Endometrial microvascular endothelial cells (primary cell): ENCODE measurements at regions not wholly inside any gene's neighbourhood (a gene's known extent, or its start where the extent isn't known, plus 50 kb on each side); places are given as distances from the start of the nearest gene placed in this dataset.

Experiments used
- in situ Hi-C: cut with HindIII; loops from 2 replicates; pipeline ENCODE4 v1.10.0; 2017; ENCODE audit warnings: low sequenced_read_pairs, low pct_unique_long_range_greater_than_20kb; ENCODE audit errors: inconsistent ontology term

DNA sequence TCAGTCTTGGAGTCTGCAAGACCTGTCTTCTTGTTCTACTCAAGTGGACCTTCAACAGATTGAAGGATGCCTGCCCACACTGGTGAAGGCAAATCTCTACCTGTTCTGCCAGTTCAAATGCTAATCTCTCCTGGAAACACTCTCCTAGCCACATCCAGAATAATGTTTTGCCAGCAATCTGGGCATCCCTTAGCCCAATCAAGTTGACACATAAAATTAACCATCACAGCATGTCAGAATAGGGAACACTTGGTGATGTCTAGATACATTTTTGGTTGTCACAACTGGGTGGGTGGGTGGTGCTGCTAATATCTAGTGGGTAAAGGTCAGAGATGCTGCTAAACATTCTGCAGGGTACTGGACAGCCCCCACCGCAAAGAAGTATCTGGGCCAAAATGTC is 744.9 kb upstream of the SOX9 start:
- in situ Hi-C loops, result no loop called here

DNA sequence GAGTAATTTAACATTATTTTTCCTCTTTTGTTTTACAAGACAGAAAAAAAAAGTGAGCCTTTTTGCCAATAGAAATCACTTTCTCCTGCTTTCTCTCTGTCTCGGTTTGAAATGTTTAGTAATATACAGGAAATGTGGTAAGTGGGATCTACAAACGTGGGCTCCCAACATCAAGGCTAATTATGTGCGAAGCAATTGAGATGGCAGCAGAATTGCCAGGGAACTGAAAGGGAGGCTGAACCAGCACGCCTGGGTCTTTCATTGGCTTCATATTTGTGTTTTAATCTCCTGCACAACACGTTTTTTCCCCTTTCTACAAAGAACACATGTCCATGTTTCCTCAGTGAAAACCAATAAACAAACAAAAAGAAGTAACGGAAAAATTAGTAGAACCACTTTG is 743.9 kb upstream of the SOX9 start:
- in situ Hi-C loops, result no loop called here

DNA sequence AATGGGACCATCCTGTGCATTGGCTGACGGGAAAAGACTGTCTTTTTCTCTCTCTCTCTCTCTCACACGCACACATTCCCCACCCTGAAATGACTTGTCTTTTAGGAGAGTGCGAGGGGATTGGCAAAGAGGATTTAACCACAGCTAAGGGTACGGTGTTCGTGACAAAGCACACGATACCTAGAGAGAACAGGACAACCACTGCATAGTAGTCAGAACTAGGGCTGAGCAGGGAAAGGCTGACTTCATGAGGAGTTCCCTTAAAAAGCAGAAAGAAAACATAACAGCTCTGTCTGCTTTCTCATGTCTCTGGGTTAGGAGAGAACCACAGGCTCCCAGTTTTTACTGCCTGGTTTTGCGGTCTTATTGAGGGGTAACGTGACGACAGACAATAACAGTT is 742.8 kb upstream of the SOX9 start:
- in situ Hi-C loops, result no loop called here

DNA sequence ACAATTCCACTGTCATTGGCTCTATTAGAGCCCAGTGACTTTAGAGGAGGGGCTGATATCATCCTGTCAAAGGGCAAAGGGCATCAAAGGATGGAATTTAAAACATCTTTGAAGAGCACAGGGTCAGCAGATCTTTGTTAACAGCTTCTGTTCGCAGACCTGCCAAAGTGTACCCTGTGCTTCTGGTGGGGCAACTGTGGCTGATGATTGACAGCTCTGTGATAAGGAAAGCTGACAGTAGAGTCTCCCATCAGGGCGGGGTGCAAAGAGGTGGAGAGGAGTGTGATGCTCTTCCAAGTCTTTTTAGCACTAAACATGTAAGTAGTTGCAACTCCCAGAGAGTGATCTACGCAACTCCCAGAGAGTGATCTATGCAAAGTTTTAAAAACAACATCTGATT is 742.1 kb upstream of the SOX9 start:
- in situ Hi-C loops, result no loop called here

DNA sequence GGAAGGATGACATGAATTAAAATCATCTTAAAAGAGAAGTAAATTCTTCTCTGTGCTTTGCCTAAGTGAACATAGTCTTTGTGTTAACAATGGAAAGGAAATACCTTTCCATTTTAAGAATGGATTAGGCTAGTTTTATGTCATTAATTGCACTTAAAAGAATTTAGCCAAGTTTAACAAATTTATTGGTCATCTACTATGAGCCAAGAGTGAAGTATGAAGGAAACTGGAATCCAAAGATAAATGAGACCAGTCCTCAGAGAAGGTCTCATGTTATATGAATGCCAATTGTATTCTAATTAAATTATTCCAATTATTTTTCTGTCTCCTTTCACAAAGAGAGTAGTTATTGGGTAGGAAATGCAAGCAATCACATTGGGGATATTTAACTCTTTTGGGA is 741.3 kb upstream of the SOX9 start:
- in situ Hi-C loops, result no loop called here

DNA sequence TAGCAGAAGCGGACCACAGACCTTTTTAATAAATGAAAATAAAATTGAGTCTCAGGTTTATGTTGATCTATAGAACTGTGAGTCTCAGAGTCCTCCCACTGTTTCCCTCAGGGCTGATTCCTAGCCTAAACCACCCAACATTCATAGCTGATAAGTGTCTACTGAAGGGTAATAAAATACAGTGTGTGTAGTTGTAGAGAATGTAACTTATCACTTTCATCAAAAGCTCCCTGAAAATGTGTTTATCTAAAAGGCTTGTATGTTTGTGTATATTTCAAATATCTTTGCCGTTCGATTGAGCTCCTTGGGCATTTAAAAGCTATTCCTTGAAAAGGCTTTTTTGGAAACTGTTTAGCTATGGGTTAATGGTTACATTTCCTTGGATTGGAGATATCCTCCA is 740.3 kb upstream of the SOX9 start:
- in situ Hi-C loops, result no loop called here

DNA sequence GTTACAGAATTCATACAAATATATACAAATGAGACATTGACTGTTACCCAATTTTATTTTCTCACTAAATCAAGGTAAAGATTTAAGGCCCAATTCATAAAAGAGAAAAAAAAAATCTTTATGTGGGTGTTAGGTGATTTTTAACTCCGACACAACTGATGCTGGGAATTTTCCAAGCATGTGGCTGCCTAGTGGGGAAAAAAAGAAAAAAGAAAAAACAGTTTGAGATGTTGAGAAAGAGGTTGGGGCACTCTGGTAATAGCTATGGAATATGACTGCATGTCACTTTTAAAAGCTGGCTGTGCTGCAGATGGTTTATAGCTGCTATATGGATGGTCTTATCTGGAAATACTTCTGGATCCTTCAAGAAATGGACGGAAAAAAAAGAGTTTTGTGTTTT is 739.9 kb upstream of the SOX9 start:
- in situ Hi-C loops, result no loop called here

DNA sequence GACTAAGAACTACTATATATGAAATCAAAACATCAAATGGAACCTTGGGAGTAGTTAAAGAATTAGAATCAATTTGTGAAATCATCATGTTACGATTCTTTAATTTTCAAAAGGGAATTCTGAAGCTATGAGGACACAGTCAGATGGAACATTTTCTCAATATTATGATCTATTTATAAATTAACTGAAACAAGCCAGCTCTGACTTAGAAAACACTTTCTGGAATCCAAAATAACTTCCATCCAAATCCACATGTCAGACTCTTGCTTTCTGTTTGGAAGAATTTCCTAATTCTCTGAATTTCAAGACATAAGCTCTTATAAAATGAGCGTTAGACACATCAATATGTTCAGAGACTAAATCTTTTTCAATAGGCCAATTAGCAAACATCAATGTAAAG is 737.7 kb upstream of the SOX9 start:
- in situ Hi-C loops, result no loop called here

DNA sequence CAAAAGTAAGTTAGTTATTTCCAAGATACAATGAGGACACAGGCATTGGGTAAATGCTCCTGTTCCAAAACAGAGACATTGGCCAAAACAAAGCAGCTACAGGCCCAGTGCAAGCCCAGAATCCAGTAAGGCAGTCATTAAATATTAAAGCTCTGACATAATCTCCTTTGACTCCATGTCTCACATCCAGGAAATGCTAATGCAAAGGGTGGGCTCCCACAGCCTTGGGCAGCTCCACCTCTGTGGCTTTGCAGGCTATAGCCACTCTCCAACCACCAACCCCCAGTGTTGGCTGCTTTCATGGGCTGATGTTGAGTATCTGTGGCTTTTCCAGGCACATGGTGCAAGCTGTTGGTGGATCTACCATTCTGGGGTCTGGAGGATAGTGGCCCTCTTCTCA is 733.4 kb upstream of the SOX9 start:
- in situ Hi-C loops, result no loop called here

DNA sequence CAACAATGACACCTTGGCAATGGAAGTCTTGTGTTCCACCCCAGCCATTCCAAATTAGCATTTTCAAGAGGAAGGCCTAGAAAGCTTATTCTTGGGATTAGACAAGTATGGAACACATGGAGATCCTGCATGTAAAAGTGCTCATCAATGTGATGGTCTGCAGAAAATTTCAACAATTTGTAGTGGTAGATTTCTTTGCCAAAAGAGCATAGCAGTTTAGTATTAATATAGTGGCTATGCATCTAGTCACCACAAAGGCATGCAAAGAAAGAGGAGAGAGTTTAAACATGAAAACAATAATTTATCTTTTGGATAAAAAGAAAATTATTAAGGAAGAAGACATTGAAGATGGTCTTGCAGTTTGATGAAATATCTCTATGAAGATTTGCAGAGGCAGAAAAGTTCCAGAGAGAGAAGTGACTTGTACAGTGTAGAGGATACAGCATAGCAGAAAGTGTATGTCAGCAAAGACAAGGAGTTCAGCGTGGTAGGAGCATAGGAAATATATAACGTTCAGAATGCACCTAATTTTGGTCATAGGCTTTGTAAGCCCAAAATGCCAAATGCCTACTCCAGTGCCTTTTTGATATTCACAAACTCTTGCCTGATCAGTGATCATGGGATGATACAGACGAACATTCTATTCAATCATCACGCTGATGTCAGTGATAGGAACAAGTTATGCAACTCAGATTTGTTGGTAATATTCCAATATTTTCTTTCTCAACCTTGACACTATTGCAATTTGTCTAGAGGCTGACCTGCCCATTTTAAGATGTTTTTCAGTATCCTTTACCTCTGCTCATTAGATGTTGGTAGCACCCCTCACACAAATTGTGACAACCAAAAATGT is 727.9 kb upstream of the SOX9 start:
- in situ Hi-C loops, result no loop called here

DNA sequence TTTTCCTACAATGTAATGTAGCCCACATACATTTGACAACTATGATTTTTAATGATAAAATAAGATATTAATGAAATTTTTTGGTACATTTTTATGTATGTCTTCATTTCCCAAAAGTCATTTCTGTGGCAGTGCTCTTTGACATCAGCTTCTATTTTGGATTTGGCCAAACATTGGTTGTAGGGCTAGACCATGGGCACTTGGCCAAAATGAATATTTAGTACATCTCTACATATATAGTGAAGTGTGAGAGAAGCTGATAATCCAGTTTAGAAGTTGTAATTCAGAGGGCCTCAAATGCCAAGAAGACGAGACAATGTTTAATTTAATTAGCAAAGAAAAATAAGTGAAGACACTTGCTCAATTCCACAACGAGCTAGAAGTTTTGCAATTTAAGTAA is 724.9 kb upstream of the SOX9 start:
- in situ Hi-C loops, result no loop called here

DNA sequence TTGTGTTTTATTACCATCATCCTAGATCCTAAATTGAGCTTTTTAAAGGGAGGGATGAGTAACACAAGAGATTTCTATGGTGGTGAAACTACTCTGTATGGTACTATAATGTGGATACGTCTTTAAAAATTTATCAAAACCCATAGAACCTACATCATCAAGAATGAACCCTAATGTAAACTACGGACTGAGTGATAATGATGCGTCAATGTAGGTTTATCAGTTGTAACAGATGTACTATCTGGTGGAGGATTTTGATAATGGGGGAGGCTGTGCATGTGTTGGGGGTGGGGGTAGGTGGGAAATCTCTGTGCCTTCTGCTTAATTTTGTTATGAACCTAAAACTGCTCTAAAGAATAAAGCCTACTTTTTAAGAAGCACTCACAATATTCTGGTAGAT is 724.1 kb upstream of the SOX9 start:
- in situ Hi-C loops, result no loop called here

DNA sequence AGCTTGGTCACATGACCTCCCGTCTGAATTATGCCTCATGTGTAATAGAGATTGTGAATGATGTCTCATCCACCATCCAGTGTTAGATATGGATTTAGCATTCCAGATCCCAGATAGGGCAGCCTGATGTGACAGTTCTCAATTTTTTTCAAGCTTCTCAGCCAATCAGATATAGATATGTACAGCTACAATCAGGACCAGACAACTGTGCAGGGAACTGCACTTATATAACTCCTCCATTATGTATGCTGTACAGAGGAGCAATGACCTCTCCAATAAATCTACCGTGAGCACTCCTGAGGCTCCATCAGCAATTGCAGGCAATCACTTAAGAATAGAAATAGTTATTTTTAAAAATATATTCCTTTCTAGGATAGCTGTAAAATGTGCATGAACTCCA is 722.8 kb upstream of the SOX9 start:
- in situ Hi-C loops, result no loop called here

DNA sequence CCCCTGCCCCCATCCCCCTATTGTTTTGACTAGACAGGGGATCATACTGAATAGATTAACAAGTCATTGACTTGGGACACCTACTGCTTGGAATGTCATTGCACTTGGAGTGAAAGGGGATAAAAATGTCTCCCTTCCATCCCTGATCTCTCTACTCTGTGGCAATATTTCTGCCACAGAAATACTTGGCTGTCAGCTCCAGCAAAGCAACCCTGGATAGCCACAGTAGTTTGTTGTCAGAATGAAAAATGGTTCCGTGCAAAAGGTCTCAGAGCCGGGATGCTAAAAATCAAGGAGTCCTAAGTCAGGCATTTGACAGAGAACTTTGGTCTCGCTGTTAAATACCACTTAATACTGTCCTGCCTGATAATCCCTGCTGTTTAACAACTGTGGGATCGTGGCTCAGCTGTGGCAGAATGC is 722.0 kb upstream of the SOX9 start:
- in situ Hi-C loops, result no loop called here

DNA sequence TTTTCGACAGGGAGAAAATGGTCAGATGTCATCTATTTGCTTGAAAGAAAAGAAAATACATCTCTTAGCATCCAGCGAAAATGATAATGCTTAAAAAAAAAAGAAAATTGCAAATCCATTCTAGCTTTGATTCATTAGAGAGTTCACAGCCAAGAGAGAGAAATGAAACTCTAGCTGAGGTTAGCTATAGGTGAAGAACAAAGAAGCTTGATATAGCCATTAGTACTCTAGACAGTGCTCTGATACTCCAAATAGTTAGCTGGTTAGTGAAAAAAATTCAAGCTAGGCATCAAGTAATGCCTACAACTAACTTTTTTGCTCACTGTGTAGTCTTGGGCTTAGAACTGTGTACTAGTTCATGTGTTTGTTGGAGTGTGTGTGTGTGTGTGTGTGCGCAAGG is 721.6 kb upstream of the SOX9 start:
- in situ Hi-C loops, result no loop called here

DNA sequence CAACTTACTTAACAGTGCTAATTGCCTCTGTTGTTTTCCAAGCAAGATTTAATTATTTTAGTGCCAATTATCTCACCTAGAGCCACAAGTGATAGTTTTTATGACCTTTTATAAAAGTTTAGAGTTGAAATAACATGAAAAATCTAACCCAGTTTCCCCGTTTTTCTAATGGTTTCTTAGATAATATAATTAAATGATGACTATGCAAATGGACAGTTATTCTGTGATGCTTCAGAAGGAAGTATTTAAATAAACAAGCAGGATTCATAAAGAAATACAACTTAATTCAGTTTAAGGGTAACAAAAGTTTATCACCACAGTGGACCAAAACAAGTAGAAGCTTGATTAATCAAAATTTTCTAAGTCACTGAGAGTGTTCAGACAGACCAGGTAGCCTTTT is 721.2 kb upstream of the SOX9 start:
- in situ Hi-C loops, result no loop called here

DNA sequence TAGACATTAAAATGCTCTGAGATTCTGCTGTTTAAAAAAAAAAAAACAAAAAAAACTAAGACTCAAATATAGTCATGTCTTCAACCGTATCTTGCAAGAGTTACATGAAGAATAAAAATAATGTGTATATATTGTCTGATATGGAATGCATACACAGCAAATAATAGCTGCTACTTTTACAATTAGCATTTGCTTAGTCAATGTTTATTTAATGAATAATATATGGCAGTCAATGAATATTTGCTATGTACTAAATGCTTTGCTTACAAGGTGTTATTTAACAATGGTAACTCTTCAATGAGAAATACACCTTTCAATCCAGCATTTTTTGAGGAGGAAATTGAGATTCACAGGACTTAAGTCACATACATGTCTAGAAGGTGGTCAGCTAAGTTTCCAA is 718.8 kb upstream of the SOX9 start:
- in situ Hi-C loops, result no loop called here

DNA sequence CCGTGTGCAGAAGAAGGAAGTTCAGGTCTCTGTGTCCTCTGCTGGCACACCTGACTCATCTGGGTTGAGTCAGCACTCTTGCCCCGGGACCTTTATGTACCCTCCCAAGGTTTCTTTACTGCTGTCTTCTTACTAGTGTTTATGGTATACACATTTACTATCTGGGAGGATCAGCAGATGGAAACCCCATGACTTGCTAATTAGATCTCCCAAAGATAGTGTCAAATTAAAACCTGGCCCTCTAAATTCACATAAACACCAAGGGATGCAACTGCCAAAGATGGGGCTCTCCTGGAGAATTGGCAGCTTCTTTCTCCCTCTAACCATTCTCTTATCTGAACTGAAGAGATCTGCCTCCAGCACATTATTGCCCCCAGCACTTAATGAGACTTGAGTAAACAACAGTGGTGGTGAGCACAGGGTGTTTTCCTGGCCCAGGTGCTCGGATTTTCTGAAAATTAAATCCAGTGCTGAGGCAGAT is 718.1 kb upstream of the SOX9 start:
- in situ Hi-C loops, result no loop called here

DNA sequence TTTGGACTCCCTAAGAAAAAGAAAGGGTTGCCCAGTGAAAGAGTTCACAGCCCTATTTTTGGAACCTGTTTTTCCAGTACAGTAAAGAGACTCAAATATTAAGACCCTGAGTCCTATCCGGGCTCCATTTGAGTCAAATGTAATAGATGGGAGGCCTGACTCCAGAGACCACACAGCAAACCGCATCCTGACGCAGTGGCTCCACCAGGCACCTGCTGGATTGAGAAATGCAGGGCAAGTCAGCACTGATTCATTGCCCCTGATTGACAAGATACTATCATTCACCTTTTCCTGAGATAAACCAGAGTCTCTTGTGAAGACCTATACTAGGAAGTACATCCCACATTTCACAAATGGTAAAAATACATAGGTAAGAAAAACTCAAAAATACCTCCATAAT is 715.7 kb upstream of the SOX9 start:
- in situ Hi-C loops, result no loop called here

DNA sequence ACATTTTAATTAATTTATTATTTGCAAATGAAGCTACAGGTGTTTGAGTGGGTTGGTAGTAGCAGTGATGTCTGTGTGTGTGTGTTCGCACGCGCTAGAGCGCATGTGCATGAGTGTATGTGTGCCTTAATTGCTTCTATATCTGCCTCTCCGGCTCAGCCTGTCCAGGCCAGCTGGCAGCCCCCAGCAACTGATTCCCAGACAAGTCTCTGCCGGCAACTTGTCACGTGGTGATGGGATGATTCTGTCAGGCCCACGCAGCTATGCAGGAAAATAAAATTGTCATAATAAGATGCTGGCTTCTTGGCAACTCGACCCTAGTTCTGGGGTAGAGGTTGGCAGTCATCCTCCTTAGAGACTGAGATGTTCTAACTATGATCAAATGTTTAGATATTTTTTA is 712.8 kb upstream of the SOX9 start:
- in situ Hi-C loops, result no loop called here

DNA sequence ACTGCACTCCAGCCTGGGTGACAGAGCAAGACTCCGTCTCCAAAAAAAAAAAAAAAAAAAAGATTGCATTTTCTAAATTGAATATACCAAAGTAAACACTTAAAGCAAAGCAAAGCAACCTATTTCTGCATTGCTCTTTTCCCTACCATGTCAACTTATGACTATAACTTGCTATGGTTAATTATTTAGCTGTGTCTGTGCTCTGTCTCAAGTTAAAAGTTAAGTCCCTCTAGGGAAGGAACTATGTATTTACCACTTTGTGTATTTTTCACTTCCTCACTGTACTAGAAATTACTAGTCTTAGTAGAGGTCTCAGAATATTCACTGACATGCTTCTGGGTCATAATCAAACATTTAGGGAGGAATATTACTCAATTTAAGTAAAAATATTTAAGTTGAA is 711.7 kb upstream of the SOX9 start:
- in situ Hi-C loops, result no loop called here
